ENCODE measurements at regions not wholly inside any gene's neighbourhood (a gene's known extent, or its start where the extent isn't known, plus 50 kb on each side); places are given as distances from the start of the nearest gene placed in this dataset.
"Not testable (repeated sequence)": the region's sequence is repeated elsewhere in the genome, so short reads cannot be mapped to it uniquely, and the experiment has no call there.

- not testable (repeated sequence) for DNase-seq (ENCODE audit: low read depth in 2 of 3, low spot score in 2 of 3)
Measured at GRCh38 chr2:163132207-163132606, 293.6 kb upstream of the KCNH7 start.

GRCh38 chr2:163123526-163123925 is 285.0 kb upstream of the KCNH7 start:
- no peak for DNase-seq (ENCODE audit: low read depth in 2 of 3, low spot score in 2 of 3)

GRCh38 chr2:163122257-163122656 is 283.7 kb upstream of the KCNH7 start:
- no peak for DNase-seq (ENCODE audit: low read depth in 2 of 3, low spot score in 2 of 3)

GRCh38 chr2:163121483-163121882 is 282.9 kb upstream of the KCNH7 start:
- DNase-seq (ENCODE audit: low read depth in 2 of 3, low spot score in 2 of 3) = no peak

- no peak for DNase-seq (ENCODE audit: low read depth in 2 of 3, low spot score in 2 of 3)
Measured at GRCh38 chr2:163119966-163120365, 281.4 kb upstream of the KCNH7 start.

GRCh38 chr2:163086940-163087339 is 248.4 kb upstream of the KCNH7 start:
- DNase-seq (ENCODE audit: low read depth in 2 of 3, low spot score in 2 of 3) = no peak

GRCh38 chr2:163085366-163086024 is 246.9 kb upstream of the KCNH7 start:
- DNase-seq (ENCODE audit: low read depth in 2 of 3, low spot score in 2 of 3) = not testable (repeated sequence)

GRCh38 chr2:163081754-163082153 is 243.2 kb upstream of the KCNH7 start:
- DNase-seq (ENCODE audit: low read depth in 2 of 3, low spot score in 2 of 3) = no peak

GRCh38 chr2:163077241-163077640 is 238.7 kb upstream of the KCNH7 start:
- no peak for DNase-seq (ENCODE audit: low read depth in 2 of 3, low spot score in 2 of 3)

- no peak for DNase-seq (ENCODE audit: low read depth in 2 of 3, low spot score in 2 of 3)
Measured at GRCh38 chr2:163066085-163066484, 227.5 kb upstream of the KCNH7 start.

- DNase-seq (ENCODE audit: low read depth in 2 of 3, low spot score in 2 of 3) = no peak
Measured at GRCh38 chr2:163062524-163062923, 224.0 kb upstream of the KCNH7 start.

GRCh38 chr2:163046615-163047014 is 208.0 kb upstream of the KCNH7 start:
- DNase-seq (ENCODE audit: low read depth in 2 of 3, low spot score in 2 of 3) = no peak

- no peak for DNase-seq (ENCODE audit: low read depth in 2 of 3, low spot score in 2 of 3)
Measured at GRCh38 chr2:163045830-163046229, 207.3 kb upstream of the KCNH7 start.

- DNase-seq (ENCODE audit: low read depth in 2 of 3, low spot score in 2 of 3) = no peak
Measured at GRCh38 chr2:163044114-163044513, 205.5 kb upstream of the KCNH7 start.

- DNase-seq (ENCODE audit: low read depth in 2 of 3, low spot score in 2 of 3) = no peak
Measured at GRCh38 chr2:163043201-163043600, 204.6 kb upstream of the KCNH7 start.

GRCh38 chr2:163039266-163039665 is 200.7 kb upstream of the KCNH7 start:
- no peak for DNase-seq (ENCODE audit: low read depth in 2 of 3, low spot score in 2 of 3)

GRCh38 chr2:163028807-163029206 is 190.2 kb upstream of the KCNH7 start:
- no peak for DNase-seq (ENCODE audit: low read depth in 2 of 3, low spot score in 2 of 3)

- not testable (repeated sequence) for DNase-seq (ENCODE audit: low read depth in 2 of 3, low spot score in 2 of 3)
Measured at GRCh38 chr2:163026136-163026775, 187.7 kb upstream of the KCNH7 start.

- not testable (repeated sequence) for DNase-seq (ENCODE audit: low read depth in 2 of 3, low spot score in 2 of 3)
Measured at GRCh38 chr2:163016882-163017281, 178.3 kb upstream of the KCNH7 start.

GRCh38 chr2:163011000-163011399 is 172.4 kb upstream of the KCNH7 start:
- DNase-seq (ENCODE audit: low read depth in 2 of 3, low spot score in 2 of 3) = no peak

GRCh38 chr2:163008642-163009041 is 170.1 kb upstream of the KCNH7 start:
- no peak for DNase-seq (ENCODE audit: low read depth in 2 of 3, low spot score in 2 of 3)

GRCh38 chr2:162994718-162995117 is 156.2 kb upstream of the KCNH7 start:
- no peak for DNase-seq (ENCODE audit: low read depth in 2 of 3, low spot score in 2 of 3)

- no peak for DNase-seq (ENCODE audit: low read depth in 2 of 3, low spot score in 2 of 3)
Measured at GRCh38 chr2:162992828-162993227, 154.3 kb upstream of the KCNH7 start.
